Head of caudate nucleus (tissue), 42 donors: ENCODE measurements at regions not wholly inside any gene's neighbourhood (a gene's known extent, or its start where the extent isn't known, plus 50 kb on each side); places are given as distances from the start of the nearest gene placed in this dataset.

Experiments
- DNase-seq, 42 donors: peaks; one replicate each; pipeline versions ENCODE4 v3.0.0 to v3.0.0-alpha.2; 2020 to 2021; ENCODE audit warnings: mixed read lengths in 7 of 42
- intact Hi-C: fragments of 100-400 bp; cut with DNase I; formaldehyde crosslinking; loops from one replicate; pipeline ENCODE4 v1.15.0; 2022

DNA sequence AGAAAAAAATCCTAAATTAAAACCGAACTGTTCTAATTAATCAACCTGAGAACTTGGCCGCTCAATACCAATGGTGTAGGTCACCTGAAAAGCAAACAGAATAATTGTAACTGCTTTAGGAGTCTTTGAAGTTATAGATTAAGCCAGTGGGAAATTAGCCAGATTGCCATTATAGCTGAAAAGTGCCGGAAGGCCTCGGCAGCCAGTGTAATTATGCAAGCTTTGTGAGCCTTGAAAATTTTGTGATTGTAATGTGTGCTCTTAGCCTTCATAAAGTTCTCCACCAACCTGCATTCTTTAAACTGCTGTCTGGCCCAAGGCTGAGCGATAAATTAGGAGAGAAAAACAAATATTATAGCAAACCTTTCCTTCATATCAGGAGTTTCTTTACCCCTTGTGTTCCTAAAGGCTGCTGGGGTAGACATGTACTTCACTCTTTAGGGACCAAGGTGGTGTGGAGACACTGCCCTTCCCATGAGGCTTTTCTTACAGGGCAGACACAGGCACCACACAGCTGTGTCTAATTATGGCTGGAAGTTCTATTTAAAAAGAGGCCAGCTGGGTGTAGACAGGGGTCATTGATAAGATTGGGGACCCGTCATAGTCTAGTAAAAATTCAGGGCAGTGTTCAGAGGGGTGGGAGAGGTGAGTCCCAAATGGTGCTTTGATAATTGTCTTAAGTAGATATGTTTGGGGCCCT, 991.2 kb downstream of the FLRT2 start:
- intact Hi-C loops: no loop called here
- no peak for DNase-seq

DNA sequence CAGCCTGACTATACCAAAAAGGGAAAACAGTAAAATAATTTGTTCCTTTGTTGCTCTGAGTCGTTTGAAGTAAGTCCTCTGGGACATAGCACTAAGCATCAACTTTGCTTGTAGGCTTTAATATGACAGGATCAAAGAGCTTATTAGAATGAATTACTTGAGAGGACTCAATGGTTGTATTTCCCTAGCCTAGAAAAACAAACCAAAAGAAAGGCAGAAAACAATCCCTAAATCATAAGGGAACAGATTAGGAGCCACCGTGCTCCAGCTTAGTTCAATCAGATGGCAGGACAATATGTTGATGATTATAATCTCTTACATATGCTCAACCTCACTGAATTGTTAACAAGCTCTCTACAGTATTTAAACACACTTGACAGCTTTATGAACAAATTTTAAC, 988.4 kb downstream of the FLRT2 start:
- intact Hi-C loops: no loop called here
- DNase-seq: no peak

DNA sequence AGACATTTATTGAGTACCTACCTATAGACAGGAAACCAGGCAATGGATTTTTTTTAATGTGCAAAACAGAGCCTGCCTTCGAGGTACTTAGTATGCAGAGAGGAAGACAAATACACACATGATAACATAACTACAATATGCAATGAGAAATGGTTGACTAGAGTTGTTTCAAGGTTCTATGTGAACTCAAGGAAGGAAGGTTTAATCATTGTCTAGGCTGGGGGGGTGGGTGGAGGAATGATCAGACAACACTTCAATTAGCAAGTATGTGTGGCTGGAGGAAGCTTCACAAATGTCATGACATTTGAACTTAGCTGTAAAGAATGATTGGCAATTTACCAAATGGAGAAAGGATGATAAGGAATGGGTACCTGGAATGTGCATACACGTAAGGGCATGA, 985.3 kb downstream of the FLRT2 start:
- intact Hi-C loops: no loop called here
- DNase-seq: no peak

DNA sequence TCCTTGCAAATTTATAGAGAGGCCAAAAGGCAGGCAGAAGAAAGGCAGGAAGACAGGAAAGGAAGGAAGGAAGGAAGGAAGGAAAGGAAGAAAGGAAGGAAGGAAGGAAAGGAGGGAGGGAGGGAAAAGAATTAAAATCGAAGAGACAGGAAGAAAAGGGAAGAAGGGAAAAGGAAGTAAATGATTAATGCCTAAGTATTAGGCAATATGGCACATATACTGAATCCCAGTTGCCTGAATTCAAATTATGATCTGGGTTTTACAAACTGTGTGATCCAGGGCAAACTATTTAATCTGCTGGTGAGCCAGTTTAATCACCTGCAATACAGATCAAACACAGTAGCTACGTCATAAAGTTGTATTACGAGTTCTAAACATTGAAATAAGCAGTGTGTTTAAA, 983.6 kb downstream of the FLRT2 start:
- DNase-seq: no peak
- intact Hi-C loops: no loop called here

DNA sequence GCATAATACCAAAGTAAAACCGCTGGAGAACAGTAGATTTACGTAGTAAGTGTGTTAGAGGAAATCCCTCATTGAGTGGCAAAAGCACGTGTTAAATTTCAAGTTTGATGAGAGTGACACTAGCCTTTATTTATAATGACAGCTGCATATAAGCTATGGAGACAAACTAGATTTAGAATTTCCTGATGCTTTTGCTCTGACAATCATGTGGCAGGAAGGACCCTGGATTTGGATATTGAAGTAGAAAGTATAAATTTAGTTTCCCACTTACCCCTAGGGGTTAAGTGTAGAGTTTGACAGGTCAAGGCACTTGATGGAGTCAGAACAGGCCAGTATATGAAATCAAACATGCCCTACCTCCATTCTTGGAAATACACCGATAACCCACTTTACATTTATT, 983.1 kb downstream of the FLRT2 start:
- no peak for DNase-seq
- intact Hi-C loops: no loop called here

DNA sequence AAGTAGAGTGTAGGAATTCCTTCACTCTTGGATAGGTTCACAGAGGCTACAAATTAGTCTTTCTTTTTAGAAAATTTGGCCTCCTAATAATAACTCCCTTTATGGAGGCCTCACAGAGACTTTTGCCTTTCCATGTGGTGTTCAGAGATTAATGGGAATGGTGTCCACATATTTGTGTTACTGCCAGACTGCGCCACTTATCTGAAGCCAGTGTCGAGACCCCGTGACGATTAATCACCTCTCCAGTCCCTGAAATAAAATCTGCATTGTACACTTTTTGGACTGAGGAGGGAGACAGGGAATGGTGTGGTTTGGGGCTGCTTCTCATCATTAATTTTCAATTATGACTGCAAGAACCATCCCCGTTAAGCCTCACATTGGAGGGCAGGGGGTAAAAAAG, 980.5 kb downstream of the FLRT2 start:
- intact Hi-C loops: no loop called here
- peak in 1 of 42 donors; percentile 10 for DNase-seq

DNA sequence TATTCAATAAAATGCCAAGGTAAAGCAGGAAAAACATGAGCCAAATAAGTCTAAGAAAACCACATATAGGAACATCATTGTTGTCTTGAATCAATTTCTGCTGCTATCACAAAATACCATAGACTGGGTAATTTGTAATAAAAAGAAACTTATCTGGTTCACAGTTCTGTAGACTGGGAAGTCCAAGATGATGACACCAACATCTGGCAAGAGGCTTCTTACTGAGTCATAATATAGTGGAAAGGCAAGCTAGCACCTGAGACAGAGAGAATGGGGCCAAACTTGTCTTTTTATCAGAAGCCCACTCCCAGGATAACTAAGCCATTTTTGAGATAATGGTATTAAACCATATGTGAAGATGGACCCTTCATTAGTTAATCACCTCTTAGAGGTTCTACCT, 975.9 kb downstream of the FLRT2 start:
- intact Hi-C loops: no loop called here
- no peak for DNase-seq

DNA sequence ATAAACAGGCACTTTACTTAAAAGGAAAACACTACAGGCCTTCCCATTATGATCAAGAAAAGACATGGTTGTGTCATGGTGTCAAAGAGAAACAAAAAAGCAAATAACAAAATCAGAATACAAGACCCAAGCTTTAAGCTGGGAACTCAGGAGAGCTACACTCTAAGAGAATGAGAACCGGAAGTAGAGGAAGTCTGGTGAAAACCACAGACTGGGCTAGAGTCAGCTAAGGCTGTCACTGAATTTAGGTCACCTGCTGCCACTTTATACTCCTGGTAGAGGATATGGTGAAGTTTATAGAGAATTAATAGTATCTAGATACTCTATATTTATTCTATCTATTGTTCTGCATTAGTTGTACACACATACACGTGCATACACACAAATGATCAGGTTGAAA, 971.7 kb downstream of the FLRT2 start:
- intact Hi-C loops: no loop called here
- DNase-seq: no peak

DNA sequence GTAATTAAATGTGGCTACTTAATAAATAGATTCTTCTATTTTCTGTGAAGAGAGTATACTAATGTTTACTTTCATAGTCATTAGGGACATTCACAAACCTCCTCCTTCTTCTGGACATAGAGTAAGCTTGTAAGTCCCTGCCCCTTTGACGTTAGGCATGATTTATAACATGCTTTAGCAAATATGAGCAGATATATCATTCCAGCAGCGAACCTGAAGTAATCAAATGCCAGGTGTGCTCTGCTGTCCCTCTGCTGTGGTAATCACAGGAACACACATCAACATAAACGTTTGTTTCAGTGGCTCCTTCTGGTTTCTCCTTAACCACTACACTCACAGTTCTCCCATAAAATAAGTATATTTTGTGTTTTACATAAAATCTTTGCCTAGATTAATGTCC, 961.8 kb downstream of the FLRT2 start:
- no peak for DNase-seq
- intact Hi-C loops: no loop called here

DNA sequence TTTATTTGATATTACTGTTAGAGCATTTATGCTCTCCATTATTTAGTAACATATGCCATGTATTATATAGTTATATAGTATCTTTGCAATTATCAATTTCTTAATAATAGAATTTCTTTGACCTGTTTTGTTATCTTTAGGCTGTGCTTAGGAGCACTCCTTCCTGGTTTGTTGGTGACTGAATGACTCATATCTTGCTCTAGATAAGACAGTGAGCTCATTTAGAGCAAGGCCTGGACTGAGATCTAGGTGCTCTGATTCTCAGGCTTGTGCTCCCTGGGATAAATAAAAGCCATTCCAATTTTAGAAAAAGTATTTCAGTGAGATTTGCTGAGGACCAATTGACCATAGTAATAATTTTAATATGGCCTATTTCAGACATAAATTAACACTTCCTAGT, 951.2 kb downstream of the FLRT2 start:
- intact Hi-C loops: no loop called here
- no peak for DNase-seq

DNA sequence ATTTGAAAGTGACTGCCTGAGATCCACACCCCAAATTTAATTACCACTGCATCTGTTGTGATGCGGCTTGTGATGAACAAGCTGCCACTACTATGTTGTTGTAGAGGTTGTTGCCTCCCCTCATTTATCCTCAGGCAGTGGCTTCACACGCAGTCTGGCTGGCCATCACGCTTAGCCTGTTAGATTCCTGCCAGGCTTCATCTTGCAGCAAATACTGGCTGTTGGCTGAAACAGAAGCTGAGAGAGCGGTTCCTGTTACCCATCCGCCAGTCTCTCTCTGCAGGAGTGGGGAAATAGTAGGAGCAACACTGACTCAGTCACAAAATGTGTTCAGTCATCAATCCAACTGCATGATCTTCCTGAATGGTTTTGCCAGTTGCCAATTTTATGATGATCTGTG, 934.4 kb downstream of the FLRT2 start:
- intact Hi-C loops: no loop called here
- peak in 2 of 42 donors; percentile 2 for DNase-seq

DNA sequence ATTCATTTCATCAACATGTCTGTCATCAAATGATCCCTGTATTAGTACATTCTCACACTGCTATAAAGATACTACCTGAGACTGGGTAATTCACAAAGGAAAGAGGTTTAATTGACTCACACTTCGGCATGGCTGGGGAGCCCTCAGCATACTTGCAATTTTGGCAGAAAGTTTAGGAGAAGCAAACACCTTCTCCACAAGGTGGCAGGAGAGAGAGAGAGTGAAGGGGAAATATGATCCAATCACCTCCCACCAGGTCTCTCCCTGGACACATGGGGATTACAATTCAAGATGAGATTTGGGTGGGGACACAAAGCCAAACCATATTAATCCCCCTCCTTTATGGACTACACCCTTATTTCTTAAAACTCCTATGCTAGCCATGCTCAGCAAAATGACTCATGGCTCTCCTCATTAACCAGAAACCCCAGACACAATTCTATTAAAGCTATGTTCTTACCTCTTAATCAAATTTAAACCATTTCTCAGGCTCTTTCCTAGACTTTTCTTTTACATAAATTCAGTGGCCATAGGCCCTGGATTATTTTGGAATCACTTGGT, 932.3 kb downstream of the FLRT2 start:
- DNase-seq: peak in 1 of 42 donors; percentile 15
- intact Hi-C loops: no loop called here

DNA sequence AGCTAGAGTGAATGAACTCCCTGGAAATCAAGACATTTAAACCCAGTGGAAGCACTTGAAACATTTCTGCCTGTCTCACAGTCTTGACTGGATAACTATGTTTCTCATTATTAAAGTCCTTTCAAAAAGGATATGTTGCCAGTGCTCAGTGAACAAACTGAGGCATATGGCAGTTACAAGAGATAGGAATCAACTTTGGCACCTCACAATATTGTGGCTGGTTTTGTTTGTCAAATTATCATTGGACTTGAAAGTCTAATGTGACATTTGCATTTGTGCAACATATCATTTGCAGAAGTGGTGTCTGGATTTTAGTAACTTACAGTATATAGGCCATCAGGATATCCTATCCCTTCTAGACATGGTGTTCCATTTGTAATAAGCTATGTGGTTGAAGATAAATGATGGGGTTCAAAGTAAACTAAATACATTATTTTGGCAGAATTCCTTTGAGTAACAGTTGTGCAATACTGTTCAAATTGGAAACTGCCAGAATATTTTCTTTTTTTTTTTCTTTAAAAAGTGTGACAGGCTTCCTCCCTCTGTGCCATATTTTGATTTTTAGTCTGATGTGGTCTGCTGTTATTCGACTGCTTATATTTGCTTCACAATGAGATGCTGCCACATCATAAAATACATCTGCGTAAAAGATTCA, 927.7 kb downstream of the FLRT2 start:
- intact Hi-C loops: no loop called here
- no peak for DNase-seq

DNA sequence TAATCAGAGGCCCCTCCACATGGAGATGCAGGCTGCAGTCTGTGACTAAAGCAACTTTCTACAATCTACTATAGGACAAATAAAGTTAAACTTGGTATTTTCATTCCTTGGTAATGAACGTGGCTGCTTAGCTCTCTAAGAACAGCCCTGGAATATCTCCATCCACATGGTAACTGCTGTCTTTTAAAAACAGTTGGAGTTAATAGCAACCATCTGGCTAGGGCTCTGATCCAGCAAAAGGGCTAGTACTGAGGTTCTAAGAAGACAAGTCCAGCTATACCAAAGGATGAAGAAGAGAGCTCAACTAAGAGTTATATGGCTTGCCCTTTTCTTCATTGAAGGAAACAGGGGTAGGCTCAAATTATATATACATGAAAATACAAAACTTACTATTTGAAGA, 920.1 kb downstream of the FLRT2 start:
- DNase-seq: no peak

DNA sequence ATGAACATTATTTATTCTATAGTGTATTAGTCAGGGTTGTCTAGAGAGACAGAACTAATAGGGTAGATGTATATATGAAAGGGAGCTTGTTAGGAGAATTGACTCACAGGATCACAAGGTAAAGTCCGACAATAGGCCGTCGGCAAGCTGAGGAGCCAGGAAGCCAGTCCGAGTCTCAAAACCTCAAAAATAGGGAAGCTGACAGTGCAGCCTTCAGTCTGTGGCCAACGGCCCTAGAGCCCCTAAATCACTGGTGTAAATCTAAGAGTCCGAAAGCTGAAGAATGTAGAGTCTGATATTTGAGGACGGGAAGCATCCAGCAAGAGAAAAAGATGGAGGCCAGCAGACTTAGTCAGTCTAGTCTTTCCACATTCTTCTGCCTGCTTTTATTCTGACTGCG, 912.2 kb downstream of the FLRT2 start:
- no peak for DNase-seq
- intact Hi-C loops: no loop called here

More for the DNA sequence above, 920.1 kb downstream of the FLRT2 start:
- intact Hi-C loops: no loop called here

DNA sequence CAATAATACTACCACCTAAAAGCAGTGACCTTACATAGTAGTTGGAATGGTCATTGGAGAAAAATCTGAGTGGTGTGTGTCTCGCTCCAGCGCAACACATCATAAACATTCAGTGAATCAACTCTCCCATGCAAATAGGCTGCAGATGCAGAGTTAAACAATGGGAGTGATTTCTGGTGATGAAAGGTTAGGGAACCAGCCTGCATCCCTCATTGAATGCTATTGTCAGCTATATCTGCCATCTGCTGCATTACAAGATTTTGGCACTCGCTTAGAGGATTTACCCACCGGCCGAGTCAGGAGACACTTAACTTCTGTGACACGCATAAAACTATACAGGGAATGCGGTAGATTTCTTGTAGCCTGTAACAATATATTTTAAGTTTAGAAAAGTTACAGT, 900.9 kb downstream of the FLRT2 start:
- no peak for DNase-seq
- intact Hi-C loops: no loop called here

DNA sequence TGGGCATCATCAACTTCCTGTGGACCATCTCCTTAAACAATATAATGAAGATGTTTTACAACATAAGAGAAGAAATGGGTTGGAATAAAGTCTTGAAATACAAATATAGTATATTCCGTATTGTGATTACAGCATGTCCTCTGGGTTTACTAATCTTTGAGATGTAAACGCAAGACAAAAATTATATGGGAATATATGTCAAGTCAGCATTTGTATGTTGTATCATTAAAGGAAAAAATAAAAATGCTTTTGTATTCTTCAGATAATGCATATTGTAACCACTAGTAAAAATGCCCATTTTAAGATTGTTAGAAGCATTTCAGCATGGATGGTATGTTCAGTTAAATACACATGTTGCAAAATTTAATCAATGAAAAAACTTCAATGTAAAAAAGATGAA, 893.3 kb downstream of the FLRT2 start:
- no peak for DNase-seq
- intact Hi-C loops: no loop called here

DNA sequence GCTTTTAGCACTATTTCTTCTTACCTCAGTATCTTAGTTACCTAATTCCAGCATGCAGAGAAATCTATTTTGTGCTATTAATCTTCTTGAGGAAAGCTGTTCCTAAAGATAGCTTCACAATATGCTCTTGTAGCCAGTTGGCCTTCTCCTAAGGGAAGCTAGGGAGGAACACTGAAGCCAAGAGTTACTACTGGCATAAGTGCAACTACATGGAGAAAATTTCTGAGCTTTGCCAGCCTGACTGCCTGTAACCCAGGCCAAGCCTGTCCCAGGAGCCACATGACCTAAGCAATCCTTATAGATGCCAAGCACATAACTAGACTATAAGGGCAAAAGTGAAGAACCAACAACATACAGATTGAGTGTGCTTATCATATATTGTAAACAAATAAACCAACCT, 890.2 kb downstream of the FLRT2 start:
- intact Hi-C loops: no loop called here
- no peak for DNase-seq

DNA sequence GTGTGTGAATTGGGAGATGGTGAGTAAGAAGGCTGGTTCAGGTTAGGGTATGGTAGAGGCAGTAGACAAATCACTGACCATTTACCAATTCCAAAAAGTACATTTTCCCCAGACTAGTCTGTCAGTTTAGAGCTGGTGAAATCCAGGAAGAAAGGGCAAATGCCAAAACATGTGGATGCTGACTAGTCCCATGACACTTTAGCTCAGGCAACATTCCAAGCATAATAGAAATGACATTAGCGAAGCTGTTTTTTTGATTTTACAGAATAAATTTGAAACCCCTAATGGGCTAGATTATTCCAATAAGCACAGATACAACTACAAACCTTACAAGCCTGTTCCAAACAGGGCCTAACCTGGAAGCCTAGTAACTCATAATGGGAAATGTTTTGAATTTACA, 884.2 kb downstream of the FLRT2 start:
- DNase-seq: no peak
- intact Hi-C loops: no loop called here

DNA sequence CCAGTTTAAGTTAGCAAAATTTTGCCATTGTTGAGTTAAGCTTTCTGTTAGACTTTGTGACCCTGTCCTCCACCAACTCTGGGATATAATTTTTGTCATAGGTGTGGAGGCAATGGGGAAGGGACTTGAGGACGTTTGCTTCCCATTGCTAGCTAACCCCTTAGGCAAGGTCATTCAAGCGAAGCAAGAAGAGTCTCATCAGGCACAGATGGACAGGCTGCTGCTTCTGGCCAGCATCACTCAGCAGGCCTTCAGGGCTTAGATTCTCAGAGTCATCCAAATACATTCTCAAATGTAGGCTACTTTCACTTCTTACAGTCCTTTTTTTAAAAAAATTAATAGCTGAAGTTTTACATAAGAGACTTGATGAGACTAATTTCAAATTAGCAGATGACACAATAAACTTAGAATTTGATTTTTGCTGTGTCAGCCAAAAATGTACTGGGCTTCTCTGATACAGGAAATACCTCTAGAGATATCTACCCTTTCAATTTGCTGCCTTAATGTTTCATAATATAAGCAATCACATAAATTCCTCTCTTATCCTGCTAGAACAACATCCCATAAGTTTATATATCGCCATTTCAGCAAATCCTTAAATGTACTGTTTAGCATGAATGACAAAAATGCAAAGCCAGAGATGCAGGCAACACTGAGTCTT, 875.2 kb downstream of the FLRT2 start:
- DNase-seq: no peak
- intact Hi-C loops: no loop called here

DNA sequence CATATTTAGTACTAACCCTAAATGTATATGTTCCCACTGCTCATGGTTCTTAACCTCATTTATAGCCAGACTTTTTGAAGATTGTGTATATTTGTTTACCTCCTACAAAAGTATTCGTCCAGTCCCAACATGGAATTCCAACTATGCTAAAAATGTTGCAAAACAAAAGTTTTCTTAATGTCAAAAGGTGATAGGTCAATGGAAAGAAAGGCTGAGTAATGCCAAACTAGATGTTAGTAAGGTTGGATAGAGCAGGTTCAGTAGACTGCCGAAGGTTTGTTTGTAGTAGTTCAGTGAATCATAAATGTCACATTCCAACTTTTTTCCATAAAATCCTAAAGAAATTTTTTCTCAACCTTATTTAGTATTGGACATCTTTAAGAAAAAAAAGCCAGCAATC, 874.5 kb downstream of the FLRT2 start:
- intact Hi-C loops: no loop called here
- no peak for DNase-seq
